Breast epithelium (tissue), 4 donors: ENCODE measurements at regions not wholly inside any gene's neighbourhood (a gene's known extent, or its start where the extent isn't known, plus 50 kb on each side); places are given as distances from the start of the nearest gene placed in this dataset.

ENCODE experiments used
- DNase-seq, 2 donors: peaks; one replicate each; pipeline ENCODE4 v3.0.0-alpha.2; 2019; ENCODE audit warnings: low spot score in 2 of 2
- H3K27ac ChIP-seq, 2 donors: fragments of 200-600 bp; sonication (generic) in 1 of 2; one replicate each; pipeline ENCODE4 v1.5.1; 2016 to 2019; ENCODE audit warnings: mild to moderate bottlenecking in 1 of 2
- H3K27me3 ChIP-seq, 2 donors: fragments of 200-600 bp; sonication (generic) in 1 of 2; one replicate each; pipeline versions ENCODE4 v1.5.1 to v1.6.0; 2017 to 2019; ENCODE audit warnings: control low read depth in 1 of 2, mild to moderate bottlenecking in 1 of 2
- H3K36me3 ChIP-seq: fragments of 200-600 bp; one replicate; pipeline ENCODE4 v1.5.1; 2019
- H3K4me1 ChIP-seq, 2 donors: fragments of 200-600 bp; sonication (generic); one replicate each; pipeline ENCODE4 v1.5.1; 2016 to 2019; ENCODE audit warnings: control low read depth in 1 of 2
- H3K4me3 ChIP-seq, 3 donors: fragments of 200-600 bp; sonication (generic); 1 replicate in 2 of 3; 2 replicates in 1 of 3; pipeline ENCODE4 v1.5.1; 2016 to 2019; ENCODE audit warnings: mild to moderate bottlenecking in 3 of 3, moderate library complexity in 2 of 3
- H3K9me3 ChIP-seq, 2 donors: fragments of 200-600 bp; sonication (generic) in 1 of 2; one replicate each; pipeline ENCODE4 v1.5.1; 2016 to 2019; ENCODE audit warnings: control low read depth in 1 of 2
- CTCF ChIP-seq, 3 donors: fragments of 450-650 bp; IDR thresholded peaks; one replicate each; pipeline ENCODE4 v1.5.1; 2016 to 2017; ENCODE audit warnings: antibody characterized with exemption in 3 of 3, mild to moderate bottlenecking in 3 of 3, moderate library complexity in 3 of 3
- POLR2A ChIP-seq: fragments of 450-650 bp; IDR thresholded peaks from one replicate; pipeline ENCODE4 v1.6.1; 2016; ENCODE audit warnings: antibody characterized with exemption, mild to moderate bottlenecking, moderate library complexity
- POLR2AphosphoS5 ChIP-seq, 3 donors: sonication (generic); formaldehyde crosslinking; IDR thresholded peaks; one replicate each; pipeline ENCODE4 v1.6.1; 2017; ENCODE audit warnings: antibody characterized with exemption in 3 of 3
- intact Hi-C: fragments of 100-400 bp; cut with DNase I; formaldehyde crosslinking; loops from one replicate; pipeline ENCODE4 v1.15.1; 2023; ENCODE audit warnings: low total_unique reads

GRCh38 chr20:39534846-39535245 is 572.7 kb downstream of the DHX35 start:
- peaks cover 0 to 10% of the 10 kb centered on the region in 2 donors for H3K9me3 ChIP-seq
- no peaks in the 10 kb centered on the region for H3K4me1 ChIP-seq
- no peaks in the 10 kb centered on the region for H3K27me3 ChIP-seq
- no peak overlapping the region for H3K4me3 ChIP-seq
- DNase-seq, result no peak
- TF ChIP-seq CTCF (IDR thresholded peaks at IDR 0.05), result no peak
- no peak for TF ChIP-seq POLR2A
- no peak overlapping the region for H3K27ac ChIP-seq
- intact Hi-C loops, result no loop called here
- no peaks in the 10 kb centered on the region for H3K36me3 ChIP-seq

DNA sequence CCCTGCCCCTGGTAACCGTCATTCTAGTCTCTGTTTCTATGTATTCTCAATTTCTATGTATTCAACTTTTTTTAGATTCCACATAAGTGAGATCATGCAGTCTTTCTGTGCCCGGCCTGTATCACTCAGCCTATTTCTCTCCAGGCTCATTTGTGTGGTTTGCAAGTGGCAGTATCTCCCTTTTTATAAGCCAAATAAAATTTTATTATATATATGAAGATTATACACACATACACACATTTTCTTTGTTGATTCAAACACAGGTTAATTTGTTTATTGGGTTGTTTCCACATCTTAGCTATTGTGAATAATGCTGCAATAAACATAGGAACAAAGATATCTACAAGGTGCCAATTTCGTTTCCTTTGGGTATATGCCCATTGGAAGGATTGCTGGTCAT is 571.7 kb downstream of the DHX35 start:
- H3K36me3 ChIP-seq, result no peaks in the 10 kb centered on the region
- no peaks in the 10 kb centered on the region for H3K27me3 ChIP-seq
- no peak overlapping the region for H3K27ac ChIP-seq
- no peak for DNase-seq
- intact Hi-C loops, result no loop called here
- H3K4me3 ChIP-seq, result no peak overlapping the region
- H3K9me3 ChIP-seq, result peaks cover 0 to 10% of the 10 kb centered on the region in 2 donors
- H3K4me1 ChIP-seq, result no peaks in the 10 kb centered on the region
- TF ChIP-seq POLR2AphosphoS5 (IDR thresholded peaks at IDR 0.05) (no peak), CTCF (IDR thresholded peaks at IDR 0.05) (no peak)

- Histone ChIP-seq H3K9me3 (peaks cover 0 to 10% of the 10 kb centered on the region in 2 donors), H3K27me3 (peaks cover 0 to 3% of the 10 kb centered on the region in 2 donors), H3K4me3 (no peak overlapping the region), H3K4me1 (no peaks in the 10 kb centered on the region), H3K36me3 (no peaks in the 10 kb centered on the region), H3K27ac (no peak overlapping the region)
- intact Hi-C loops, result no loop called here
- DNase-seq, result no peak
- no peak for TF ChIP-seq POLR2A
- no peak for TF ChIP-seq CTCF (IDR thresholded peaks at IDR 0.05)
- TF ChIP-seq POLR2AphosphoS5 (IDR thresholded peaks at IDR 0.05), result no peak
Observed at GRCh38 chr20:39532205-39532604, 570.1 kb downstream of the DHX35 start.

DNA sequence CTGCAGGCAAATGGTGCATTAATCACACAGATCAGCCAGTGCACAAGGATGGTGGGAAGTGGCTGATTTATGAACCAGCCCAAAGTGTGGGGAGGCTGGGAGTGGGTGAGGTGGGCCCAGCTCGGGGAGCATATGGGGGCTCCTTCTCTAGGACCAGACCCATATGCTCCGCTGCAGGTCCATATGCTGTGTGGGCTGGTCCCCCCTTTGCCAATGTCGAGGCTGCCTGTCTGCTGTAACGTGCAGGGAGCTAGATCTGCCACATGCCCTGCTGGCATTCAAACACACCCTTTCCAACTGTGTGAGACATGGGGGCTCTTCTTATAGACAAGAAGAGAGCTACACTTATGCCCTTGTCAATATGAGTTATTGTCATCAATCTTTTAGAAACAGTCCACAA is 566.3 kb downstream of the DHX35 start:
- no peak overlapping the region for H3K27ac ChIP-seq
- DNase-seq, result no peak
- H3K4me3 ChIP-seq, result no peak overlapping the region
- intact Hi-C loops, result no loop called here
- TF ChIP-seq POLR2A (no peak), POLR2AphosphoS5 (IDR thresholded peaks at IDR 0.05) (no peak), CTCF (IDR thresholded peaks at IDR 0.05) (no peak)
- H3K27me3 ChIP-seq, result peaks cover 0 to 3% of the 10 kb centered on the region in 2 donors
- H3K9me3 ChIP-seq, result no peaks in the 10 kb centered on the region
- H3K36me3 ChIP-seq, result no peaks in the 10 kb centered on the region
- H3K4me1 ChIP-seq, result no peaks in the 10 kb centered on the region

- Histone ChIP-seq H3K4me1 (no peaks in the 10 kb centered on the region), H3K4me3 (no peak overlapping the region), H3K36me3 (no peaks in the 10 kb centered on the region), H3K9me3 (no peaks in the 10 kb centered on the region), H3K27me3 (peaks cover 0 to 3% of the 10 kb centered on the region in 2 donors), H3K27ac (peak overlapping the region; percentile 13 to 50)
- TF ChIP-seq CTCF (IDR thresholded peaks at IDR 0.05) (no peak), POLR2A (no peak), POLR2AphosphoS5 (IDR thresholded peaks at IDR 0.05) (no peak)
- DNase-seq, result no peak
- intact Hi-C loops, result no loop called here
Observed at GRCh38 chr20:39524371-39524911, 562.3 kb downstream of the DHX35 start.
